Left ventricle myocardium inferior (tissue), 1 donor: ENCODE measurements at regions not wholly inside any gene's neighbourhood (a gene's known extent, or its start where the extent isn't known, plus 50 kb on each side); places are given as distances from the start of the nearest gene placed in this dataset.

Source experiments
- DNase-seq: peaks from one replicate; pipeline ENCODE4 v3.0.0-alpha.2; 2020
- H3K27ac ChIP-seq: fragments of 200-600 bp; replicated peaks from 2 replicates; pipeline ENCODE4 v1.8.0; 2021
- H3K27me3 ChIP-seq: fragments of 200-600 bp; 2 replicates; pipeline ENCODE4 v1.8.0; 2021; ENCODE audit warnings: low read depth
- H3K36me3 ChIP-seq: fragments of 200-600 bp; 2 replicates; pipeline ENCODE4 v1.8.0; 2021
- H3K4me1 ChIP-seq: fragments of 200-600 bp; 2 replicates; pipeline ENCODE4 v1.8.0; 2021
- H3K4me3 ChIP-seq: fragments of 200-600 bp; 2 replicates; pipeline ENCODE4 v1.8.0; 2021; ENCODE audit warnings: mild to moderate bottlenecking, moderate library complexity
- H3K9me3 ChIP-seq: fragments of 200-600 bp; replicated peaks from 2 replicates; pipeline ENCODE4 v1.8.0; 2021
- CTCF ChIP-seq: fragments of 200-600 bp; IDR thresholded peaks from 2 replicates; pipeline ENCODE4 v1.8.0; 2021; ENCODE audit warnings: antibody characterized with exemption, mild to moderate bottlenecking, borderline replicate concordance
- intact Hi-C: fragments of 100-400 bp; cut with micrococcal nuclease; formaldehyde crosslinking; loops from one replicate; pipeline ENCODE4 v1.11.0; 2022
- donor health status: DM: no; HTN: yes; CAD: no; lungs with severe emphysema.

GRCh38 chr1:199073166-199073565 lies 434.3 kb downstream of the PTPRC start:
- Histone ChIP-seq H3K27me3 (no peaks in the 10 kb centered on the region), H3K4me1 (no peaks in the 10 kb centered on the region), H3K36me3 (no peaks in the 10 kb centered on the region), H3K9me3 (no peaks in the 10 kb centered on the region), H3K4me3 (no peak overlapping the region), H3K27ac (no peak overlapping the region)
- DNase-seq: no peak
- no peak for TF ChIP-seq CTCF
- intact Hi-C loops: no loop called here

GRCh38 chr1:199075792-199076191 lies 437.0 kb downstream of the PTPRC start:
- intact Hi-C loops: no loop called here
- no peak overlapping the region for H3K27ac ChIP-seq
- no peaks in the 10 kb centered on the region for H3K9me3 ChIP-seq
- H3K36me3 ChIP-seq: no peaks in the 10 kb centered on the region
- H3K4me1 ChIP-seq: no peaks in the 10 kb centered on the region
- no peak for DNase-seq
- H3K27me3 ChIP-seq: no peaks in the 10 kb centered on the region
- TF ChIP-seq CTCF: no peak
- H3K4me3 ChIP-seq: no peak overlapping the region

GRCh38 chr1:199079994-199080393 lies 441.2 kb downstream of the PTPRC start:
- no peak for DNase-seq
- H3K4me3 ChIP-seq: no peak overlapping the region
- no peaks in the 10 kb centered on the region for H3K4me1 ChIP-seq
- no peaks in the 10 kb centered on the region for H3K9me3 ChIP-seq
- no peak overlapping the region for H3K27ac ChIP-seq
- no peaks in the 10 kb centered on the region for H3K36me3 ChIP-seq
- no peak for TF ChIP-seq CTCF
- no peaks in the 10 kb centered on the region for H3K27me3 ChIP-seq
- intact Hi-C loops: no loop called here

GRCh38 chr1:199081739-199082138 lies 442.9 kb downstream of the PTPRC start:
- intact Hi-C loops: no loop called here
- Histone ChIP-seq H3K9me3 (no peaks in the 10 kb centered on the region), H3K27me3 (no peaks in the 10 kb centered on the region), H3K4me1 (no peaks in the 10 kb centered on the region), H3K4me3 (no peak overlapping the region), H3K27ac (no peak overlapping the region), H3K36me3 (no peaks in the 10 kb centered on the region)
- DNase-seq: no peak
- no peak for TF ChIP-seq CTCF

- no peak for TF ChIP-seq CTCF
- no peaks in the 10 kb centered on the region for H3K9me3 ChIP-seq
- intact Hi-C loops: no loop called here
- H3K27me3 ChIP-seq: no peaks in the 10 kb centered on the region
- no peak overlapping the region for H3K4me3 ChIP-seq
- no peaks in the 10 kb centered on the region for H3K36me3 ChIP-seq
- no peaks in the 10 kb centered on the region for H3K4me1 ChIP-seq
- no peak for DNase-seq
- H3K27ac ChIP-seq: no peak overlapping the region
Observed at GRCh38 chr1:199082778-199083389, 444.0 kb downstream of the PTPRC start.
